Stomach (tissue), 8 donors: ENCODE measurements at regions not wholly inside any gene's neighbourhood (a gene's known extent, or its start where the extent isn't known, plus 50 kb on each side); places are given as distances from the start of the nearest gene placed in this dataset.

ENCODE experiments used
- DNase-seq, 2 donors: peaks; one replicate each; pipeline versions ENCODE4 v3.0.0 to v3.0.0-alpha.2; 2013 to 2019
- H3K27ac ChIP-seq, 5 donors: fragments of 200-600 bp in 4 of 5; sonication (generic) in 4 of 5; one replicate each; pipeline ENCODE4 v1.5.1; 2013 to 2019; ENCODE audit warnings: mild to moderate bottlenecking in 1 of 5, moderate library complexity in 1 of 5
- H3K27me3 ChIP-seq, 3 donors: fragments of 200-600 bp; sonication (generic); one replicate each; pipeline ENCODE4 v1.5.1; 2017 to 2019; ENCODE audit warnings: mixed run types in 1 of 3
- H3K36me3 ChIP-seq, 4 donors: fragments of 200-600 bp; sonication (generic); 1 replicate in 3 of 4; 2 replicates in 1 of 4; pipeline ENCODE4 v1.5.1; 2016 to 2019
- H3K4me1 ChIP-seq, 4 donors: fragments of 200-600 bp; sonication (generic); one replicate each; pipeline ENCODE4 v1.5.1; 2016 to 2019
- H3K4me3 ChIP-seq, 4 donors: fragments of 200-600 bp; sonication (generic) in 3 of 4; one replicate each; pipeline ENCODE4 v1.5.1; 2016 to 2019; ENCODE audit warnings: mild to moderate bottlenecking in 1 of 4
- H3K9me3 ChIP-seq, 4 donors: fragments of 200-600 bp; sonication (generic); one replicate each; pipeline ENCODE4 v1.5.1; 2016 to 2019
- CTCF ChIP-seq, 7 experiments: fragments of 450-650 bp in 4 of 7; fragments of 200-600 bp in 3 of 7; sonication (generic) in 3 of 7; IDR thresholded peaks; one replicate each; pipeline ENCODE4 v1.5.1; 2016 to 2019; ENCODE audit warnings: antibody characterized with exemption in 7 of 7, control low read depth in 2 of 7, mild to moderate bottlenecking in 1 of 7
- EP300 ChIP-seq: sonication (generic); formaldehyde crosslinking; IDR thresholded peaks from one replicate; pipeline ENCODE4 v1.6.1; 2017; ENCODE audit warnings: antibody characterized with exemption
- POLR2A ChIP-seq, 4 donors: fragments of 450-650 bp; IDR thresholded peaks; one replicate each; pipeline ENCODE4 v1.6.1; 2016; ENCODE audit warnings: antibody characterized with exemption in 4 of 4, control low read depth in 2 of 4, mild to moderate bottlenecking in 1 of 4, moderate library complexity in 1 of 4
- POLR2AphosphoS5 ChIP-seq, 3 donors: sonication (generic); formaldehyde crosslinking; IDR thresholded peaks; one replicate each; pipeline ENCODE4 v1.6.1; 2016; ENCODE audit warnings: antibody characterized with exemption in 3 of 3
- WGBS, 5 donors: extraction: QIAGEN DNeasy Blood & Tissue Kit in 3 of 5; methylation state at CpG; one replicate each; pipeline versions ENCODE4 v1.1.5 to v1.1.7; 2013 to 2018; 5-methylcytosine and 5-hydroxymethylcytosine counted together
- intact Hi-C: fragments of 100-400 bp; cut with DNase I; formaldehyde crosslinking; loops from one replicate; pipeline ENCODE4 v1.15.1; 2023; ENCODE audit warnings: low total_unique reads
- donor health status: healthy with polysubstance abuse.
- donor health status: Bipolar disorder and iron deficiency.
- donor health status: healthy.

DNA sequence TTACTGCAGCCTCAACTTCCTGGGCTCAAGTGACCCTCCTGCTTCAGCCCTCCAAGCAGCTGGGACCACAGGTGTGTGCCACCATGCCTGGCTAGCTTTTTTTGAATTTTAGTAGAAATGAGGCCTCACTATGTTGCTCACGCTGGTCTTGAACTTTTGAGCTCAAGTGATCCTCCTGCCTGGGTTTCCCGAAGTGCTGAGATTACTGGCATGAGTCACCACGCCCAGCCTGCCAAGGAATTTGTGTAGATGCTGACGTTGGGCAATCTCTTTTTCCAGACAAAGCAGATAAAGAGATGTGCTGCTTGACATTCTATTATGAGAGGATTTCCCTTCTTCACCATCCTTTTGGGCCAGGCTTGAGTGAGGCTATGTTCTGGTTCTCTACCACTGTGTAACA is 254.5 kb upstream of the RPS6KA3 start:
- intact Hi-C loops, result loop anchor here (10.0 kb wide), 1 partner anchor 1224 kb away; no protein-coding TSS in a partner anchor

GRCh38 chrX:20519826-20520225 is 253.1 kb upstream of the RPS6KA3 start:
- no peak for DNase-seq
- TF ChIP-seq POLR2A (IDR thresholded peaks at IDR 0.05) (no peak), POLR2AphosphoS5 (IDR thresholded peaks at IDR 0.05) (no peak), EP300 (no peak)
- intact Hi-C loops, result loop anchor here (10.0 kb wide), 1 partner anchor 1225 kb away; no protein-coding TSS in a partner anchor
- Histone ChIP-seq H3K27ac (no peak overlapping the region), H3K27me3 (peaks cover 0 to 4% (median 0%) of the 10 kb centered on the region in 3 donors), H3K4me3 (no peak overlapping the region), H3K36me3 (no peaks in the 10 kb centered on the region), H3K4me1 (no peaks in the 10 kb centered on the region), H3K9me3 (no peaks in the 10 kb centered on the region)
- WGBS, 5 donors, result 62 to 86% (median 79%) methylated on average over 5 of the region's 5 CpGs

More for the DNA sequence above, 254.5 kb upstream of the RPS6KA3 start:
- no peak for DNase-seq
- H3K27ac ChIP-seq, result no peak overlapping the region
- no peaks in the 10 kb centered on the region for H3K4me1 ChIP-seq
- H3K27me3 ChIP-seq, result peaks cover 0 to 4% (median 0%) of the 10 kb centered on the region in 3 donors
- H3K36me3 ChIP-seq, result no peaks in the 10 kb centered on the region
- TF ChIP-seq EP300 (no peak), POLR2AphosphoS5 (IDR thresholded peaks at IDR 0.05) (no peak), CTCF (IDR thresholded peaks at IDR 0.05) (no peak), POLR2A (IDR thresholded peaks at IDR 0.05) (no peak)
- WGBS, 5 donors, result 37 to 47% (median 47%) methylated on average over 4 of the region's 4 CpGs
- H3K9me3 ChIP-seq, result no peaks in the 10 kb centered on the region
- H3K4me3 ChIP-seq, result no peak overlapping the region

DNA sequence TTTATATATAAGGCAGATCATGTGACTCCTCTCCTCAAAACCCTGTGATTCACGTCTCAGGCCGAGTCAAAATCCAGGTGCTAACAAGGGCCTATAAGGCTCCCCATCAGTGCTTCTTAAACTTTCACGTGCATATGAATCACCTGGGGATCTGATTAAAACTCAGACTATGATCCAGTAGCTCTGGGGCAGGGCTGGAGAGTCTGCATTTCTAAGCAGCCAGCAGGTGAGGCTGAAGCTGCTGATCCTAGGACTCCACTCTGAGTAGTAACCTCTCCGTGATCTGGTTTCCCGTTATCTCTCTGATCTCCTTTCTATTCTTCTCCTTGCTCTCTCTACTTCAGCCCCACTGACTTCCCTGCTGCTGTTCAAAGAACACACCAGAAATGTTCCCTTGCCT is 252.4 kb upstream of the RPS6KA3 start:
- Histone ChIP-seq H3K36me3 (no peaks in the 10 kb centered on the region), H3K4me1 (no peaks in the 10 kb centered on the region), H3K27me3 (peaks cover 0 to 4% (median 0%) of the 10 kb centered on the region in 3 donors), H3K27ac (no peak overlapping the region), H3K9me3 (no peaks in the 10 kb centered on the region), H3K4me3 (no peak overlapping the region)
- TF ChIP-seq CTCF (IDR thresholded peaks at IDR 0.05) (no peak), EP300 (no peak), POLR2A (IDR thresholded peaks at IDR 0.05) (no peak), POLR2AphosphoS5 (IDR thresholded peaks at IDR 0.05) (no peak)
- intact Hi-C loops, result no loop called here
- no peak for DNase-seq
- WGBS, 5 donors, result 41 to 79% (median 43%) methylated on average over 5 of the region's 5 CpGs

- no peaks in the 10 kb centered on the region for H3K9me3 ChIP-seq
- WGBS, 5 donors, result 41 to 71% (median 50%) methylated on average over 1 of the region's 1 CpG
- no peak for TF ChIP-seq POLR2A (IDR thresholded peaks at IDR 0.05)
- no peak for DNase-seq
- intact Hi-C loops, result no loop called here
- no peak overlapping the region for H3K27ac ChIP-seq
- no peaks in the 10 kb centered on the region for H3K36me3 ChIP-seq
- H3K27me3 ChIP-seq, result peaks cover 0 to 4% (median 0%) of the 10 kb centered on the region in 3 donors
- H3K4me1 ChIP-seq, result no peaks in the 10 kb centered on the region
- H3K4me3 ChIP-seq, result no peak overlapping the region
Observed at GRCh38 chrX:20517565-20517964, 250.9 kb upstream of the RPS6KA3 start.

DNA sequence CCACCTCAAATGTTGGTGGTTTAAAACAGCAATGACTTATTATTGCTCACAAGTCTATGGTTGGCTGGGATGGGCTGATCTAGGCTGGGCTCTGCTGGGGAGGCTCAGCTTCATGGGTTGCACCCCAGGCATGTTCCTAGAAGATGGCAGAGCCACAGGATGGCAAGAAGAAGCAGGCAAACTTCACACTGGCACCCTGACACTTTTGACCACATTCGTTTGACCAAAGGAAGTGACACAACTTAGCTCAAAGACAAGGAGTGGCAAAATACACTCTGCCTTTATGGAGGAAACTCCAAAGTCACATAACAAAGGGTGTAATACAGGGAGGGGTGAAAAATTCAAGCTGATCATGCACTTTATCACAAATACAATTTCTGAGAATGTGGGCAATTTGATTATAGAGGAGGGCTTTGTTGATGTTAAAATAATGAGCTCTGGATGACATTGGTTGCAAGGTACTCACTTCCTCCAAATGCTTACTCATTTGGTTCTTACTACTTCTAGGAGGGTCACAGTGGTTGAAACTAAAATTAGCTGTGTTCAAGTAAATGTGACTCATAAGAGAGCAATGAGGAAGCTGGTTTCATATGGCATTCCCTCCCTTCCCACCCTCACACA is 249.2 kb upstream of the RPS6KA3 start:
- 13 to 27% (median 18%) methylated on average over 1 of the region's 1 CpG for WGBS, 5 donors
- no peak overlapping the region for H3K4me3 ChIP-seq
- H3K36me3 ChIP-seq, result no peaks in the 10 kb centered on the region
- no peaks in the 10 kb centered on the region for H3K9me3 ChIP-seq
- intact Hi-C loops, result no loop called here
- peaks cover 0 to 4% (median 0%) of the 10 kb centered on the region in 3 donors for H3K27me3 ChIP-seq
- peak overlapping the region in 1 of 5 donors; percentile 22 for H3K27ac ChIP-seq
- H3K4me1 ChIP-seq, result no peaks in the 10 kb centered on the region
- peak in 1 of 2 donors; percentile 67 for DNase-seq
- TF ChIP-seq CTCF (IDR thresholded peaks at IDR 0.05) (no peak), POLR2AphosphoS5 (IDR thresholded peaks at IDR 0.05) (no peak)
